Activated CD4-positive, alpha-beta T cell treated with anti-CD3 and anti-CD28 coated beads, Interleukin-2, amount 50 U/mL, for 16 hours (primary cell): ENCODE measurements at regions not wholly inside any gene's neighbourhood (a gene's known extent, or its start where the extent isn't known, plus 50 kb on each side); places are given as distances from the start of the nearest gene placed in this dataset.
"Not testable (repeated sequence)": the region's sequence is repeated elsewhere in the genome, so short reads cannot be mapped to it uniquely, and the experiment has no call there.

ENCODE experiments used
- DNase-seq: peaks from one replicate; pipeline ENCODE4 v3.0.0-alpha.2; 2020

- no peak for DNase-seq
Measured at GRCh38 chr11:45000918-45001317, 50.2 kb upstream of the TP53I11 start.

GRCh38 chr11:45001466-45002165 is 50.9 kb upstream of the TP53I11 start:
- DNase-seq, result no peak

- no peak for DNase-seq
Measured at GRCh38 chr11:45005106-45005505, 54.4 kb upstream of the TP53I11 start.

GRCh38 chr11:45007011-45007410 is 56.3 kb upstream of the TP53I11 start:
- DNase-seq, result no peak

- DNase-seq, result not testable (repeated sequence)
Measured at GRCh38 chr11:45015983-45016382, 65.3 kb upstream of the TP53I11 start.

- DNase-seq, result not testable (repeated sequence)
Measured at GRCh38 chr11:45016446-45016845, 65.8 kb upstream of the TP53I11 start.

- DNase-seq, result no peak
Measured at GRCh38 chr11:45017329-45017728, 66.6 kb upstream of the TP53I11 start.

GRCh38 chr11:45021001-45021400 is 70.3 kb upstream of the TP53I11 start:
- DNase-seq, result no peak

- DNase-seq, result no peak
Measured at GRCh38 chr11:45021692-45022141, 71.0 kb upstream of the TP53I11 start.

- no peak for DNase-seq
Measured at GRCh38 chr11:45022294-45023064, 71.8 kb upstream of the TP53I11 start.

- no peak for DNase-seq
Measured at GRCh38 chr11:45023065-45023365, 72.3 kb upstream of the TP53I11 start.

GRCh38 chr11:45024316-45024715 is 73.6 kb upstream of the TP53I11 start:
- no peak for DNase-seq

GRCh38 chr11:45024846-45025588 is 74.3 kb upstream of the TP53I11 start:
- no peak for DNase-seq

GRCh38 chr11:45025716-45026492 is 75.2 kb upstream of the TP53I11 start:
- DNase-seq, result no peak

- no peak for DNase-seq
Measured at GRCh38 chr11:45026835-45027234, 76.2 kb upstream of the TP53I11 start.

- DNase-seq, result no peak
Measured at GRCh38 chr11:45027312-45027711, 76.6 kb upstream of the TP53I11 start.

GRCh38 chr11:45028911-45029682 is 78.4 kb upstream of the TP53I11 start:
- DNase-seq, result no peak

GRCh38 chr11:45030778-45031177 is 80.1 kb upstream of the TP53I11 start:
- DNase-seq, result no peak

- DNase-seq, result no peak
Measured at GRCh38 chr11:45031912-45032519, 81.3 kb upstream of the TP53I11 start.

- no peak for DNase-seq
Measured at GRCh38 chr11:45035413-45035812, 84.7 kb upstream of the TP53I11 start.

- no peak for DNase-seq
Measured at GRCh38 chr11:45036010-45036409, 85.3 kb upstream of the TP53I11 start.

- DNase-seq, result no peak
Measured at GRCh38 chr11:45036733-45037132, 86.0 kb upstream of the TP53I11 start.
